WTC11 (cell line): ENCODE measurements at regions not wholly inside any gene's neighbourhood (a gene's known extent, or its start where the extent isn't known, plus 50 kb on each side); places are given as distances from the start of the nearest gene placed in this dataset.
A peak's percentile ranks its signal among the peaks of the same experiment; 100 is the strongest.

Experiments used
- ATAC-seq: fragments of 200-7000 bp; cut with Tn5 transposase; 2 replicates; pipeline ENCODE4 v1.10.0; 2021; ENCODE audit warnings: mild to moderate bottlenecking, moderate library complexity
- CTCF ChIA-PET: fragments of 300-600 bp; sonication (Branson Sonifier 250); formaldehyde crosslinking; loops from one replicate; lab custom pipeline; 2021; ENCODE audit warnings: antibody characterized with exemption; lab: Charles Lee
- POLR2A ChIA-PET: fragments of 350-600 bp; sonication (Branson Sonifier 250); formaldehyde crosslinking; loops from one replicate; lab custom pipeline; 2021; ENCODE audit warnings: antibody characterized with exemption; lab: Charles Lee
- DNase-seq: peaks from one replicate; pipeline ENCODE4 v3.0.0; 2021; ENCODE audit warnings: low spot score
- H3K27ac Mint-ChIP-seq: 2 replicates; pipeline ENCODE4 v1.8.0; 2021; ENCODE audit warnings: mixed read lengths
- H3K27me3 Mint-ChIP-seq: 2 replicates; pipeline ENCODE4 v1.8.0; 2021; ENCODE audit warnings: low read depth, mild to moderate bottlenecking, moderate library complexity, mixed read lengths
- H3K36me3 Mint-ChIP-seq: 2 replicates; pipeline ENCODE4 v1.8.0; 2021; ENCODE audit warnings: mixed read lengths
- H3K4me1 Mint-ChIP-seq: 2 replicates; pipeline ENCODE4 v1.8.0; 2022; ENCODE audit warnings: mixed read lengths
- H3K4me3 Mint-ChIP-seq: 2 replicates; pipeline ENCODE4 v1.8.0; 2021; ENCODE audit warnings: mild to moderate bottlenecking, moderate library complexity, mixed read lengths
- H3K9me3 Mint-ChIP-seq: 2 replicates; pipeline ENCODE4 v1.8.0; 2021; ENCODE audit warnings: mixed read lengths
- CBFB ChIP-seq: sonication (generic); formaldehyde crosslinking; IDR thresholded peaks from 2 replicates; pipeline ENCODE4 v1.8.1; 2022; ENCODE audit warnings: mild to moderate bottlenecking, low read depth, missing genetic modification reagents
- CREB1 ChIP-seq: sonication (generic); formaldehyde crosslinking; IDR thresholded peaks from 2 replicates; pipeline ENCODE4 v1.8.0; 2023; ENCODE audit warnings: mild to moderate bottlenecking, missing genetic modification reagents
- ESRRA ChIP-seq: sonication (generic); formaldehyde crosslinking; IDR thresholded peaks from 2 replicates; pipeline ENCODE4 v1.8.1; 2022; ENCODE audit warnings: mild to moderate bottlenecking, missing genetic modification reagents, borderline replicate concordance
- GRHL2 ChIP-seq: fragments of 250-450 bp; sonication (Bioruptor Pico); IDR thresholded peaks from 2 replicates; pipeline ENCODE4 v1.8.0; 2022; ENCODE audit warnings: mild to moderate bottlenecking, moderate library complexity; ENCODE audit not compliant: insufficient replicate concordance, severe bottlenecking
- NFATC4 ChIP-seq: fragments of 250-450 bp; sonication (Bioruptor Pico); IDR thresholded peaks from 2 replicates; pipeline ENCODE4 v1.9.0; 2021; ENCODE audit warnings: mild to moderate bottlenecking
- NR1H2 ChIP-seq: sonication (generic); formaldehyde crosslinking; IDR thresholded peaks from 2 replicates; pipeline ENCODE4 v1.9.0; 2021; ENCODE audit warnings: mild to moderate bottlenecking, moderate library complexity, missing genetic modification reagents
- OVOL2 ChIP-seq: fragments of 250-450 bp; sonication (Bioruptor Pico); IDR thresholded peaks from 2 replicates; pipeline ENCODE4 v1.9.0; 2021; ENCODE audit warnings: mild to moderate bottlenecking, borderline replicate concordance
- RELA ChIP-seq: sonication (generic); formaldehyde crosslinking; IDR thresholded peaks from 2 replicates; pipeline ENCODE4 v1.8.1; 2022; ENCODE audit warnings: missing genetic modification reagents, mild to moderate bottlenecking, borderline replicate concordance
- SMAD4 ChIP-seq: sonication (generic); formaldehyde crosslinking; IDR thresholded peaks from 2 replicates; pipeline ENCODE4 v1.8.0; 2022; ENCODE audit warnings: mild to moderate bottlenecking, missing genetic modification reagents
- ZNF232 ChIP-seq: sonication (generic); formaldehyde crosslinking; IDR thresholded peaks from 2 replicates; pipeline ENCODE4 v1.8.0; 2022; ENCODE audit warnings: mild to moderate bottlenecking, missing genetic modification reagents
- TF ChIP-seq, protein P1 (sequence below): sonication (generic); formaldehyde crosslinking; IDR thresholded peaks from 2 replicates; pipeline ENCODE4 v1.8.1; 2022; ENCODE audit warnings: low read depth, missing genetic modification reagents, borderline replicate concordance
- TF ChIP-seq, protein P2 (sequence below): fragments of 250-450 bp; sonication (Bioruptor Pico); IDR thresholded peaks from 2 replicates; pipeline ENCODE4 v1.9.0; 2021; ENCODE audit warnings: mild to moderate bottlenecking, borderline replicate concordance
- TF ChIP-seq, protein P3 (sequence below): sonication (generic); formaldehyde crosslinking; IDR thresholded peaks from 2 replicates; pipeline ENCODE4 v1.8.1; 2023; ENCODE audit warnings: mild to moderate bottlenecking, missing genetic modification reagents
- TF ChIP-seq, protein P4 (sequence below): sonication (generic); formaldehyde crosslinking; IDR thresholded peaks from 2 replicates; pipeline ENCODE4 v1.8.0; 2023; ENCODE audit warnings: missing genetic modification reagents, mild to moderate bottlenecking, borderline replicate concordance
- TF ChIP-seq, protein P5 (sequence below): sonication (generic); formaldehyde crosslinking; IDR thresholded peaks from 2 replicates; pipeline ENCODE4 v1.8.0; 2023; ENCODE audit warnings: mild to moderate bottlenecking, missing genetic modification reagents

DNA sequence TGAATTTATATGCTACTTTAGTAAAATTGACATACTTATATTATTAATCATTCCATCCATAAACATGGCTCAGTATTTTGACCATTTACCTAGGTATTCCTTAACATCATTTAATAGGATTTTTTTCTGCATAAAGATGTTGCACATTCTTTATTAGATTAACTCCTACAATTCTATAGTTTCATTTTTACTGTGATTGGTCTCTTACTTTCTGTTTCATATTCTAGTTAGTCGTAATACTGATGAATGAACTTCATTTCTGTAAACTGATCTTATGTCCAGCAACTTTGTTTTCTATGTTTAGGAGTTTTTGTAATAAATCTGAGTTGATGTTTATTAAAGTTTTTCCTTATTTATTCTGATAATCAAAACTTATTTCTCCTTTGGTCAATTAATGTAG lies 278.2 kb upstream of the CXXC4 start (continued):
- TF ChIP-seq, protein P1, sequence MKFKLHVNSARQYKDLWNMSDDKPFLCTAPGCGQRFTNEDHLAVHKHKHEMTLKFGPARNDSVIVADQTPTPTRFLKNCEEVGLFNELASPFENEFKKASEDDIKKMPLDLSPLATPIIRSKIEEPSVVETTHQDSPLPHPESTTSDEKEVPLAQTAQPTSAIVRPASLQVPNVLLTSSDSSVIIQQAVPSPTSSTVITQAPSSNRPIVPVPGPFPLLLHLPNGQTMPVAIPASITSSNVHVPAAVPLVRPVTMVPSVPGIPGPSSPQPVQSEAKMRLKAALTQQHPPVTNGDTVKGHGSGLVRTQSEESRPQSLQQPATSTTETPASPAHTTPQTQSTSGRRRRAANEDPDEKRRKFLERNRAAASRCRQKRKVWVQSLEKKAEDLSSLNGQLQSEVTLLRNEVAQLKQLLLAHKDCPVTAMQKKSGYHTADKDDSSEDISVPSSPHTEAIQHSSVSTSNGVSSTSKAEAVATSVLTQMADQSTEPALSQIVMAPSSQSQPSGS (CRISPR knock-in tag), result no peak
- no peak for TF ChIP-seq CREB1 (CRISPR knock-in tag)

DNA sequence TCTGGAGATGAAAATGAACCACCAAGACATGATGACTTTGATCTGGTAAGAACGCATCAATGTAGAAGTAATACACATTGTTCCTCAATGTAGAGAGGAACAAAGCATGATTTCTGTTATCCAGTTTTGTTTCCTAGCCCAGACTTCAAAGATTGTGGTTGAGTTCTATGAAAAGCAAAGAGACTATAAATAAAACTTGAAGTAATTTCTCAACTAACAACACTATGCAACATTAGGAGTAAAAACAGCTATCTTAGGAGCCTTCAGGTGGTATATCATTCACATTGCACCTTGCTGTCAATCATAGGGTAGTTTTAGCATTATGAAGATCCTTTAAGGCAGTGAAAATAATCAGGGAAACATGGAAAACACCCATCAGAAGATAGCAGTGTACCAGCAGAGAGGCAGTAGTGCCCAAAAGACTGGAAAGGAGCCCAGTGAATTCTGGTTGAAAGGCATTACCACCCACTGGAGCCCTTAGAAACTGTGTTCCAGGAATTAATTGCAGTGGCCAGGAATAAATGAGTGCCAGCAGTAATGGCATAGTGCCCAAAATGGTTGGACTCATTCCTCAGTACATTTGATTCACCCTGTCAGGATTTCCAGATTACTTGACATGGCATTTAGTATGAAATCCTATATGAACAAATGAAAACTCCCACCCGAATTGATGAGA lies 300.7 kb upstream of the CXXC4 start:
- Mint-ChIP-seq H3K9me3 (peaks cover 3% of the 10 kb centered on the region; the same call in 1 of the 2 replicates), H3K27ac (no peak overlapping the region), H3K36me3 (peaks cover 3% of the 10 kb centered on the region; the same call in 1 of the 2 replicates), H3K4me3 (no peak overlapping the region), H3K4me1 (no peaks in the 10 kb centered on the region), H3K27me3 (no peaks in the 10 kb centered on the region; the same call in 1 of the 2 replicates)
- no peak for DNase-seq
- ChIA-PET POLR2A (no interaction called here), CTCF (no interaction called here)
- ATAC-seq, result no peak
- TF ChIP-seq OVOL2 (CRISPR knock-in tag), result no peak
- TF ChIP-seq SMAD4 (CRISPR knock-in tag), result no peak

DNA sequence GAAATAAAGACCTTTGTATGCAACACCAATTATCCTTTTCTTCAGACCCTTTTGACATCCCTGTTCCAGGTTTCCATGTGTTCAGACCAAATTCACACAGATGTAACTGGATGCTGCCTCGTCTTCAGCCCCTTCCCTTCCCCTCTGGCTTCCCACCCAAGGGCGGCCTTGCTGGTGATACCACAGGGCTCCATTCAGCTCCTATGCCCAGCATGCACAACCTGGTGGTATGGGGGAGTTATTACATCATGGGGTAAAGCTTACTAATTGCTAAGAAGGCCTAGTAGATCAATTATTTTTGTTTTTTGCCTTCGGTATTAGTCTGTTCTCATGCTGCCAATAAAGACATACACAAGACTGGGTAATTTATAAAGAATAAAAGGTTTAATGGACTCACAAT lies 317.0 kb upstream of the CXXC4 start:
- ATAC-seq, result peak; percentile 82
- POLR2A ChIA-PET, result no interaction called here
- no peak overlapping the region for H3K4me3 Mint-ChIP-seq

More for the DNA sequence above, 317.0 kb upstream of the CXXC4 start:
- Mint-ChIP-seq H3K9me3 (peaks cover 15% of the 10 kb centered on the region), H3K27me3 (no peaks in the 10 kb centered on the region), H3K27ac (no peak overlapping the region), H3K4me1 (no peaks in the 10 kb centered on the region)
- peak; percentile 21 for DNase-seq
- CTCF ChIA-PET, result interaction anchor here (0.8 to 1.1 kb wide), 2 partner anchors 14 to 321 kb away, joined by 3 read pairs; no protein-coding TSS in a partner anchor
- TF ChIP-seq, protein P2, sequence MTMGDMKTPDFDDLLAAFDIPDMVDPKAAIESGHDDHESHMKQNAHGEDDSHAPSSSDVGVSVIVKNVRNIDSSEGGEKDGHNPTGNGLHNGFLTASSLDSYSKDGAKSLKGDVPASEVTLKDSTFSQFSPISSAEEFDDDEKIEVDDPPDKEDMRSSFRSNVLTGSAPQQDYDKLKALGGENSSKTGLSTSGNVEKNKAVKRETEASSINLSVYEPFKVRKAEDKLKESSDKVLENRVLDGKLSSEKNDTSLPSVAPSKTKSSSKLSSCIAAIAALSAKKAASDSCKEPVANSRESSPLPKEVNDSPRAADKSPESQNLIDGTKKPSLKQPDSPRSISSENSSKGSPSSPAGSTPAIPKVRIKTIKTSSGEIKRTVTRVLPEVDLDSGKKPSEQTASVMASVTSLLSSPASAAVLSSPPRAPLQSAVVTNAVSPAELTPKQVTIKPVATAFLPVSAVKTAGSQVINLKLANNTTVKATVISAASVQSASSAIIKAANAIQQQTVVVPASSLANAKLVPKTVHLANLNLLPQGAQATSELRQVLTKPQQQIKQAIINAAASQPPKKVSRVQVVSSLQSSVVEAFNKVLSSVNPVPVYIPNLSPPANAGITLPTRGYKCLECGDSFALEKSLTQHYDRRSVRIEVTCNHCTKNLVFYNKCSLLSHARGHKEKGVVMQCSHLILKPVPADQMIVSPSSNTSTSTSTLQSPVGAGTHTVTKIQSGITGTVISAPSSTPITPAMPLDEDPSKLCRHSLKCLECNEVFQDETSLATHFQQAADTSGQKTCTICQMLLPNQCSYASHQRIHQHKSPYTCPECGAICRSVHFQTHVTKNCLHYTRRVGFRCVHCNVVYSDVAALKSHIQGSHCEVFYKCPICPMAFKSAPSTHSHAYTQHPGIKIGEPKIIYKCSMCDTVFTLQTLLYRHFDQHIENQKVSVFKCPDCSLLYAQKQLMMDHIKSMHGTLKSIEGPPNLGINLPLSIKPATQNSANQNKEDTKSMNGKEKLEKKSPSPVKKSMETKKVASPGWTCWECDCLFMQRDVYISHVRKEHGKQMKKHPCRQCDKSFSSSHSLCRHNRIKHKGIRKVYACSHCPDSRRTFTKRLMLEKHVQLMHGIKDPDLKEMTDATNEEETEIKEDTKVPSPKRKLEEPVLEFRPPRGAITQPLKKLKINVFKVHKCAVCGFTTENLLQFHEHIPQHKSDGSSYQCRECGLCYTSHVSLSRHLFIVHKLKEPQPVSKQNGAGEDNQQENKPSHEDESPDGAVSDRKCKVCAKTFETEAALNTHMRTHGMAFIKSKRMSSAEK (CRISPR knock-in tag), result no peak
- TF ChIP-seq RELA (CRISPR knock-in tag) (no peak), ESRRA (CRISPR knock-in tag) (no peak), NR1H2 (CRISPR knock-in tag) (no peak), ZNF232 (CRISPR knock-in tag) (no peak), GRHL2 (CRISPR knock-in tag) (no peak), CREB1 (CRISPR knock-in tag) (no peak), NFATC4 (no peak), CBFB (CRISPR knock-in tag) (no peak)
- TF ChIP-seq, protein P3, sequence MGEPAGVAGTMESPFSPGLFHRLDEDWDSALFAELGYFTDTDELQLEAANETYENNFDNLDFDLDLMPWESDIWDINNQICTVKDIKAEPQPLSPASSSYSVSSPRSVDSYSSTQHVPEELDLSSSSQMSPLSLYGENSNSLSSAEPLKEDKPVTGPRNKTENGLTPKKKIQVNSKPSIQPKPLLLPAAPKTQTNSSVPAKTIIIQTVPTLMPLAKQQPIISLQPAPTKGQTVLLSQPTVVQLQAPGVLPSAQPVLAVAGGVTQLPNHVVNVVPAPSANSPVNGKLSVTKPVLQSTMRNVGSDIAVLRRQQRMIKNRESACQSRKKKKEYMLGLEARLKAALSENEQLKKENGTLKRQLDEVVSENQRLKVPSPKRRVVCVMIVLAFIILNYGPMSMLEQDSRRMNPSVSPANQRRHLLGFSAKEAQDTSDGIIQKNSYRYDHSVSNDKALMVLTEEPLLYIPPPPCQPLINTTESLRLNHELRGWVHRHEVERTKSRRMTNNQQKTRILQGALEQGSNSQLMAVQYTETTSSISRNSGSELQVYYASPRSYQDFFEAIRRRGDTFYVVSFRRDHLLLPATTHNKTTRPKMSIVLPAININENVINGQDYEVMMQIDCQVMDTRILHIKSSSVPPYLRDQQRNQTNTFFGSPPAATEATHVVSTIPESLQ (CRISPR knock-in tag), result no peak
- TF ChIP-seq, protein P4, sequence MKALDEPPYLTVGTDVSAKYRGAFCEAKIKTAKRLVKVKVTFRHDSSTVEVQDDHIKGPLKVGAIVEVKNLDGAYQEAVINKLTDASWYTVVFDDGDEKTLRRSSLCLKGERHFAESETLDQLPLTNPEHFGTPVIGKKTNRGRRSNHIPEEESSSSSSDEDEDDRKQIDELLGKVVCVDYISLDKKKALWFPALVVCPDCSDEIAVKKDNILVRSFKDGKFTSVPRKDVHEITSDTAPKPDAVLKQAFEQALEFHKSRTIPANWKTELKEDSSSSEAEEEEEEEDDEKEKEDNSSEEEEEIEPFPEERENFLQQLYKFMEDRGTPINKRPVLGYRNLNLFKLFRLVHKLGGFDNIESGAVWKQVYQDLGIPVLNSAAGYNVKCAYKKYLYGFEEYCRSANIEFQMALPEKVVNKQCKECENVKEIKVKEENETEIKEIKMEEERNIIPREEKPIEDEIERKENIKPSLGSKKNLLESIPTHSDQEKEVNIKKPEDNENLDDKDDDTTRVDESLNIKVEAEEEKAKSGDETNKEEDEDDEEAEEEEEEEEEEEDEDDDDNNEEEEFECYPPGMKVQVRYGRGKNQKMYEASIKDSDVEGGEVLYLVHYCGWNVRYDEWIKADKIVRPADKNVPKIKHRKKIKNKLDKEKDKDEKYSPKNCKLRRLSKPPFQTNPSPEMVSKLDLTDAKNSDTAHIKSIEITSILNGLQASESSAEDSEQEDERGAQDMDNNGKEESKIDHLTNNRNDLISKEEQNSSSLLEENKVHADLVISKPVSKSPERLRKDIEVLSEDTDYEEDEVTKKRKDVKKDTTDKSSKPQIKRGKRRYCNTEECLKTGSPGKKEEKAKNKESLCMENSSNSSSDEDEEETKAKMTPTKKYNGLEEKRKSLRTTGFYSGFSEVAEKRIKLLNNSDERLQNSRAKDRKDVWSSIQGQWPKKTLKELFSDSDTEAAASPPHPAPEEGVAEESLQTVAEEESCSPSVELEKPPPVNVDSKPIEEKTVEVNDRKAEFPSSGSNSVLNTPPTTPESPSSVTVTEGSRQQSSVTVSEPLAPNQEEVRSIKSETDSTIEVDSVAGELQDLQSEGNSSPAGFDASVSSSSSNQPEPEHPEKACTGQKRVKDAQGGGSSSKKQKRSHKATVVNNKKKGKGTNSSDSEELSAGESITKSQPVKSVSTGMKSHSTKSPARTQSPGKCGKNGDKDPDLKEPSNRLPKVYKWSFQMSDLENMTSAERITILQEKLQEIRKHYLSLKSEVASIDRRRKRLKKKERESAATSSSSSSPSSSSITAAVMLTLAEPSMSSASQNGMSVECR, result no peak
- TF ChIP-seq, protein P5, sequence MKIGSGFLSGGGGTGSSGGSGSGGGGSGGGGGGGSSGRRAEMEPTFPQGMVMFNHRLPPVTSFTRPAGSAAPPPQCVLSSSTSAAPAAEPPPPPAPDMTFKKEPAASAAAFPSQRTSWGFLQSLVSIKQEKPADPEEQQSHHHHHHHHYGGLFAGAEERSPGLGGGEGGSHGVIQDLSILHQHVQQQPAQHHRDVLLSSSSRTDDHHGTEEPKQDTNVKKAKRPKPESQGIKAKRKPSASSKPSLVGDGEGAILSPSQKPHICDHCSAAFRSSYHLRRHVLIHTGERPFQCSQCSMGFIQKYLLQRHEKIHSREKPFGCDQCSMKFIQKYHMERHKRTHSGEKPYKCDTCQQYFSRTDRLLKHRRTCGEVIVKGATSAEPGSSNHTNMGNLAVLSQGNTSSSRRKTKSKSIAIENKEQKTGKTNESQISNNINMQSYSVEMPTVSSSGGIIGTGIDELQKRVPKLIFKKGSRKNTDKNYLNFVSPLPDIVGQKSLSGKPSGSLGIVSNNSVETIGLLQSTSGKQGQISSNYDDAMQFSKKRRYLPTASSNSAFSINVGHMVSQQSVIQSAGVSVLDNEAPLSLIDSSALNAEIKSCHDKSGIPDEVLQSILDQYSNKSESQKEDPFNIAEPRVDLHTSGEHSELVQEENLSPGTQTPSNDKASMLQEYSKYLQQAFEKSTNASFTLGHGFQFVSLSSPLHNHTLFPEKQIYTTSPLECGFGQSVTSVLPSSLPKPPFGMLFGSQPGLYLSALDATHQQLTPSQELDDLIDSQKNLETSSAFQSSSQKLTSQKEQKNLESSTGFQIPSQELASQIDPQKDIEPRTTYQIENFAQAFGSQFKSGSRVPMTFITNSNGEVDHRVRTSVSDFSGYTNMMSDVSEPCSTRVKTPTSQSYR (CRISPR knock-in tag), result no peak
- TF ChIP-seq, all 79 proteins: peak for 0
- H3K36me3 Mint-ChIP-seq, result no peaks in the 10 kb centered on the region; the same call in 1 of the 2 replicates
